ENCODE measurements at regions not wholly inside any gene's neighbourhood (a gene's known extent, or its start where the extent isn't known, plus 50 kb on each side); places are given as distances from the start of the nearest gene placed in this dataset.

DNA sequence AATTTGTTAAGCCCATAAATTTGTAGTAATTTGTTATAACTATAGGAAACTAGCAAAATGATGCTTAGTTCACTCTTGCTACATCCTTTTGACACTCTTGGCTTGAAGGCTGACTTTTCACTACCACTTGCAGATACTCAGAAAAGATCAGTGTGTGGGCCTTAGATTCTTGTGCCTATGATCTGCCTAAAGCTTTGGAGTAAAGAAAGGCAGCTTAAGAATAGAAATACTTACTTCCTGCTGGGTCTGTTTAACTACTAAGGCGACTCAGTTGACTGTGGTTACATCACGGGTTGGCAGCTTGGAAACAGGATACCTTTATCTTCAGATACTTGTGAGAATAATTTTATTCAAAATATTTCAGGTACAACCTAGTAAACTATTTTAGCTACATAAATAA is 201.4 kb upstream of the FMR1 start:
- Histone ChIP-seq H3K4me3 (ENCODE audit: low read length) (no peak overlapping the region), H3K27me3 (ENCODE audit: insufficient read depth, low read length) (peaks cover 50% of the 10 kb centered on the region), H3K27ac (ENCODE audit: low read length) (no peak overlapping the region), H3K9ac (ENCODE audit: low read depth, low read length) (no peak overlapping the region), H3K36me3 (ENCODE audit: insufficient read depth, low read depth, low read length) (no peaks in the 10 kb centered on the region), H3K9me3 (ENCODE audit: insufficient read depth, low read depth, low read length) (no peaks in the 10 kb centered on the region), H3K4me1 (ENCODE audit: insufficient read depth, low read length) (no peaks in the 10 kb centered on the region)

DNA sequence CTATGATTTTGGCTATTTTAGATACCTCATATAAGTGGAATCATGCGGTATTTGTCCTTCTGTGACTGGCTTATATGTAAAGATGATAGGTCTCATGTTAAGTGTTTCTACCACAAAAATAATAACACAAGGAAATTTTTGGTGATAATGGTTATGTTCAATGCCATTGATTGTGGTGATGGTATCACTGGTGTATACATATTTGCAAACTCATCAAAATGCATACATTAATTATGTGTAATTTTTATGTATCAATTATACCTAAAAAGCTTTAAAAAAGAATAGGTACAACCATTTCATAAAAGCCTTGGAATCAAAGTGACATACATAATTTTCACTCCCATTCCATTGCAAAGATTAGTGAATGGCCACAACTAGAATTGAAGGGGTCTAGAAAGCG is 178.3 kb upstream of the FMR1 start:
- Histone ChIP-seq H3K4me1 (ENCODE audit: insufficient read depth, low read length) (no peaks in the 10 kb centered on the region; the same call in 1 of the 2 replicates), H3K4me3 (ENCODE audit: low read length) (no peak overlapping the region), H3K36me3 (ENCODE audit: insufficient read depth, low read depth, low read length) (no peaks in the 10 kb centered on the region), H3K27ac (ENCODE audit: low read length) (no peak overlapping the region), H3K9me3 (ENCODE audit: insufficient read depth, low read depth, low read length) (no peaks in the 10 kb centered on the region), H3K27me3 (ENCODE audit: insufficient read depth, low read length) (no peaks in the 10 kb centered on the region), H3K9ac (ENCODE audit: low read depth, low read length) (no peak overlapping the region)

DNA sequence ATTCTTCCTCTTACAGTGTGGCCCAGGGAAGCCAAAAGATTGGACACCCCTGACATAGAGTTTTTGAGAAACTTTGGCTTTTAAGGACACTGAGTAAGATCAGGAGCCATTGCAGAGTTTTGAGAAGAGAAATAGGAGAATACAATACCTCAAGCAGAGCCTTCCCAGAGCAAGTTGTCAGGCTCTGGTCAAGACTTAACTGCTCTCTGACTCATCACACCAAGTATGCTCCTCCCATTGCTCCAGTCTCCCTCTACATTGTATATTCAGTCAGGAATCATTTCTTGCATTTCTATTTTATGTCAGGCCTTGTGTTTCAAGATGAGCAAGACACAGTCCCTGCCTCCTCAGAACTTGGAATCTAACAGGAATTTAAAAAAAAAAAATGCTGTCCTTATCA is 176.4 kb upstream of the FMR1 start:
- Histone ChIP-seq H3K4me3 (ENCODE audit: low read length) (no peak overlapping the region), H3K27me3 (ENCODE audit: insufficient read depth, low read length) (no peaks in the 10 kb centered on the region), H3K4me1 (ENCODE audit: insufficient read depth, low read length) (no peaks in the 10 kb centered on the region; the same call in 1 of the 2 replicates), H3K36me3 (ENCODE audit: insufficient read depth, low read depth, low read length) (no peaks in the 10 kb centered on the region), H3K9ac (ENCODE audit: low read depth, low read length) (no peak overlapping the region), H3K27ac (ENCODE audit: low read length) (no peak overlapping the region), H3K9me3 (ENCODE audit: insufficient read depth, low read depth, low read length) (no peaks in the 10 kb centered on the region)

DNA sequence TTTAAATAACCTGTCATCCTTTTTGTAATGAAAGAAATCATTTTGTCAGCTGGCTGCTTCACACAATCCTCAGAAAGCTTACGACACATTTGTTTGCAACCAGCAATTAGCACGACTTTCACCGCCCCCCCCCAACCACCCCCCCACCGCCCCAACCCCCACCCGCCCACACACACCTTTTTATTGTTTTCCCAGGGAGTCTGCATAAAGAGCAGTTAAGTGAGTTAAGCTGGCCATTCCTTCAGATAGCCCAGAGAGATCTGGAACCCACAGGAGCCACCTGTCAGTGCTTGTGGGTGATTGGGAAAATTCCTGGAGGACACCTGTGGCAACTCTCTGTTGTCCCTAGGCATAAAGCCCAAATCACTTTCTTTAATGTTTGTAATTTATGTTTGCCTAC is 175.7 kb upstream of the FMR1 start:
- Histone ChIP-seq H3K27me3 (ENCODE audit: insufficient read depth, low read length) (no peaks in the 10 kb centered on the region), H3K36me3 (ENCODE audit: insufficient read depth, low read depth, low read length) (no peaks in the 10 kb centered on the region), H3K9ac (ENCODE audit: low read depth, low read length) (no peak overlapping the region), H3K9me3 (ENCODE audit: insufficient read depth, low read depth, low read length) (no peaks in the 10 kb centered on the region), H3K4me3 (ENCODE audit: low read length) (no peak overlapping the region), H3K27ac (ENCODE audit: low read length) (no peak overlapping the region), H3K4me1 (ENCODE audit: insufficient read depth, low read length) (no peaks in the 10 kb centered on the region; the same call in 1 of the 2 replicates)

DNA sequence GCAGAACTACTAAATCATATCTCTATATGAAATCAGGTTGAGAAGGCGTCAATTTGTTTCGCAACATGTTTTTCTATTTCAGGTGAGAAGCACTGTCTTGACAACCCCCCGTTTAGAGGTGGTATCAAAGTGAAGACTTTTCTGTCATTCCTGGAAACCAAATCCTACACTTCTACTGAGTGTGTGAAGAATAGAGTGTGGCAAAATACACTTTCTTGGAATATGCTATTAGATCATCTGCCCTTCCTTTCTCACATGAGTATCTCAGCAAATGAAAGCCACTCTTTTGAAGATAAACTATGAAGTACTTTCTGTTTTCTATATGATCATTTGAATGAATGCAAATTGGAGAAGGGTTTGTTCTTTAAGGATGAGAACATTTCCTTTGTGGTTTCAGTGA is 174.0 kb upstream of the FMR1 start:
- Histone ChIP-seq H3K27me3 (ENCODE audit: insufficient read depth, low read length) (no peaks in the 10 kb centered on the region), H3K9ac (ENCODE audit: low read depth, low read length) (no peak overlapping the region), H3K9me3 (ENCODE audit: insufficient read depth, low read depth, low read length) (no peaks in the 10 kb centered on the region), H3K27ac (ENCODE audit: low read length) (no peak overlapping the region), H3K4me1 (ENCODE audit: insufficient read depth, low read length) (no peaks in the 10 kb centered on the region; the same call in 1 of the 2 replicates), H3K4me3 (ENCODE audit: low read length) (no peak overlapping the region), H3K36me3 (ENCODE audit: insufficient read depth, low read depth, low read length) (no peaks in the 10 kb centered on the region)

DNA sequence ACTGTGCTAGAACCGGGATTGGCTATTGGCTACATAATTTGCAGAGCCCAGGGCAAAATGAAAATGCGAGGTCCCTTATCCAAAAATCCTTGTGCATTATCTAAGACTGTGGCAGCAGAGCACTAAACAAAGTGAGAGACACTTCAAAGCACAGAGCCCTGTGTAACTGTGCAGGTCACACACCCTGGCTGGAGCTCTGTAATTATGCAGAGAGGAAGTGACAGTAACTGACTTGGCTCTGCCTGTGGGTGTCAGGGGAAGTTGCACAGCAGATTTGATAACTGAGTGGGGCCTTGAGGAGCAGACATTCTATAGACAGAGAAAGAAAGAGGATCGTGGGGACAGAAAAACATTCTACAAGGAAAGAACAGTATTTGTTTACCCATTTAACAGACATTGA is 173.5 kb upstream of the FMR1 start:
- Histone ChIP-seq H3K9me3 (ENCODE audit: insufficient read depth, low read depth, low read length) (no peaks in the 10 kb centered on the region), H3K4me3 (ENCODE audit: low read length) (no peak overlapping the region), H3K27ac (ENCODE audit: low read length) (no peak overlapping the region), H3K9ac (ENCODE audit: low read depth, low read length) (no peak overlapping the region), H3K36me3 (ENCODE audit: insufficient read depth, low read depth, low read length) (no peaks in the 10 kb centered on the region), H3K4me1 (ENCODE audit: insufficient read depth, low read length) (no peaks in the 10 kb centered on the region; the same call in 1 of the 2 replicates), H3K27me3 (ENCODE audit: insufficient read depth, low read length) (no peaks in the 10 kb centered on the region)

DNA sequence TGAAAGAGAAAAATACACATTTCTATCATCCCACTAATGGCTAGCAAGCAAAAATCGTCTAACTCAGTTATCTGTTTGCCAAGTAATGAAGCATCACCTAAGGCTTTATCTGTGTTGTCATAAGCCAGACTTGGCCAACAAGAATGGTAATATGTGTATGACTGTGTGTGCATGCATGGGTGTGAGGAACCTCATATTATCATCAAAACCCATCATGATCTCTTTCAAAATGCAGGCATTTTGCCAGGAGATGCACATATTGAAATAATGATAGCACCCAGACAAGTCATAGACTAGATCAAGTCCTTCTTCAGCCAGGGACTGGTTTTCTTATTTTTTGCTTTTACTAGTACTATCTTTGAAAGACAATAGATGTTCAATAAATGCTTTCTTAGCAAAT is 172.5 kb upstream of the FMR1 start:
- Histone ChIP-seq H3K36me3 (ENCODE audit: insufficient read depth, low read depth, low read length) (no peaks in the 10 kb centered on the region), H3K9ac (ENCODE audit: low read depth, low read length) (no peak overlapping the region), H3K4me3 (ENCODE audit: low read length) (no peak overlapping the region), H3K27me3 (ENCODE audit: insufficient read depth, low read length) (no peaks in the 10 kb centered on the region), H3K9me3 (ENCODE audit: insufficient read depth, low read depth, low read length) (no peaks in the 10 kb centered on the region), H3K27ac (ENCODE audit: low read length) (no peak overlapping the region), H3K4me1 (ENCODE audit: insufficient read depth, low read length) (no peaks in the 10 kb centered on the region; the same call in 1 of the 2 replicates)

DNA sequence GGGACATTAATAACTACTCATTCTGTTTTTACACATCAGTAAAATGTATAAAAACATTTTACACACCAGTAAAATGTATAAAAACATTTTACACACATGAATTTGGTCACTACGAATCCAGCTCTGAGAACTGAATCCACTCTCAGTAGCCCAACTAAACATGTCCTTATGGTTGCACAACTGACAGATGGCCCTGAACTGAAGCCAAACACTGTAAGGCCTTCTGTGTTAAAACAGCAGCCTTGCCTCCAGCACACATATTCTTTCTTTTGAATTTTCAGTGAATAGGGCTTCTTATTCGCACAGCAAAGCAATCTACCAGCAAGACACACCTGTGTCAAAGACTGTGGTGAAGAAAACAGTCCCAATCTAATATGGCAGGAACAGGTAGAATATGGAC is 169.9 kb upstream of the FMR1 start:
- Histone ChIP-seq H3K36me3 (ENCODE audit: insufficient read depth, low read depth, low read length) (no peaks in the 10 kb centered on the region), H3K27me3 (ENCODE audit: insufficient read depth, low read length) (no peaks in the 10 kb centered on the region), H3K27ac (ENCODE audit: low read length) (no peak overlapping the region), H3K4me3 (ENCODE audit: low read length) (no peak overlapping the region), H3K9ac (ENCODE audit: low read depth, low read length) (no peak overlapping the region), H3K9me3 (ENCODE audit: insufficient read depth, low read depth, low read length) (no peaks in the 10 kb centered on the region), H3K4me1 (ENCODE audit: insufficient read depth, low read length) (no peaks in the 10 kb centered on the region; the same call in 1 of the 2 replicates)

DNA sequence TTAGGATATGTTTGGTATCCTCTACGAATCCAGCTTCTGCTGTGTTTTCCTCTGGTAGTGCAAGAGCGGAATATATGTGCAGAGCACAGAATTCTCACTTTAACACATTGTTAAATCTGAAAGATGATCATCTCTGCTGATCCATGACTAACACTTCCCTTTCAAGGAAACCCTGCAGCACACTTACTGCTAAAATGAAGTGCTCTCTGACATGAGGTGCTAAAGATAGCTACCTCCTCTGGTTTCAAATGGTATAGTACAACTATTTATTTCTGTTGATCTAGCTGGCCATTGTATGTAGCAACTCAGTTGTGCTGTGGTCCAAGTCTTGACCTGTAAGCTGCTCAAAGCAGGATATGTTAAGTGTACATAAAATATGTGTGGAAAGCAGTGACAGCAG is 162.4 kb upstream of the FMR1 start:
- no peaks in the 10 kb centered on the region for H3K9me3 ChIP-seq (ENCODE audit: insufficient read depth, low read depth, low read length)
- no peak overlapping the region for H3K4me3 ChIP-seq (ENCODE audit: low read length)
- no peaks in the 10 kb centered on the region for H3K36me3 ChIP-seq (ENCODE audit: insufficient read depth, low read depth, low read length)
- H3K9ac ChIP-seq (ENCODE audit: low read depth, low read length): no peak overlapping the region
- no peaks in the 10 kb centered on the region for H3K27me3 ChIP-seq (ENCODE audit: insufficient read depth, low read length)
- no peaks in the 10 kb centered on the region; the same call in 1 of the 2 replicates for H3K4me1 ChIP-seq (ENCODE audit: insufficient read depth, low read length)
- H3K27ac ChIP-seq (ENCODE audit: low read length): no peak overlapping the region

DNA sequence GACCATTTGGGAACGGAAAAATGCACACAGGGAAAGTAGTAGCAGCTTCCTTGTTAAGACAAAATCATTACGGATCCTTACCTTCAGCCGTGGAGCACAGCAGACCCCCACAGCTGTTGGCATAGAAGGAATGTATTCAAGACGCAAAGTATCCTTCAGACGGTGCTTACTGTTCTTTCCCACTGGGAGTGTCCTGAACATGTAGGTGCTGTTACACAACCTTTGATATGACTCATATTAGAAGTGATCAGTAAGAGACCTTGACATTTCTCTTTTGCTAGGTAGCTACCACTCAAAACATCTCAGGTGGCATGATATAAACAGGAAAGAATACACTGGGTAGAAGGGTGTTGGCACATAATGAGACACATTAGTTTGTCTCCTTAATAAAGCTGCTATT is 154.0 kb upstream of the FMR1 start:
- no peaks in the 10 kb centered on the region for H3K36me3 ChIP-seq (ENCODE audit: insufficient read depth, low read depth, low read length)
- H3K4me1 ChIP-seq (ENCODE audit: insufficient read depth, low read length): no peaks in the 10 kb centered on the region
- no peak overlapping the region for H3K4me3 ChIP-seq (ENCODE audit: low read length)
- H3K27ac ChIP-seq (ENCODE audit: low read length): no peak overlapping the region
- H3K9ac ChIP-seq (ENCODE audit: low read depth, low read length): no peak overlapping the region
- H3K27me3 ChIP-seq (ENCODE audit: insufficient read depth, low read length): no peaks in the 10 kb centered on the region
- H3K9me3 ChIP-seq (ENCODE audit: insufficient read depth, low read depth, low read length): no peaks in the 10 kb centered on the region

DNA sequence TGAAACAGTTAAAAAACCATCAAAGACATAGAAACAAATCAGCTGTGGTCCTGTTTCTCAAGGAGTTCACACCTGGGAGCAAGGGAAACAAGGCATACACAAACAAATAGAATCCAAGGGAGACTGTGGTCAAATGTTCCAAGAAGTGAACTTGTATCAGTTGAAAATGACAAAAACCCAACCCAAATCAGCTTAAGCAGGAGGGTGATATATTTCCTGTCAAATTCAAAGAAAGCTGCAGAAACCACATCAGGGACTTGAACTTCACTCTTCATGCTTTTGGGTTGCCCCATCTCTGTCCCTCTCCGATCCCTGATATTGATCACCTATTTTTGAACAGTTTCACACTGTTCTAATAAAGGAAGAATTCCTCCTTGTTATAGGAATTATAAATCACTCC is 148.6 kb upstream of the FMR1 start:
- H3K36me3 ChIP-seq (ENCODE audit: insufficient read depth, low read depth, low read length): no peaks in the 10 kb centered on the region

DNA sequence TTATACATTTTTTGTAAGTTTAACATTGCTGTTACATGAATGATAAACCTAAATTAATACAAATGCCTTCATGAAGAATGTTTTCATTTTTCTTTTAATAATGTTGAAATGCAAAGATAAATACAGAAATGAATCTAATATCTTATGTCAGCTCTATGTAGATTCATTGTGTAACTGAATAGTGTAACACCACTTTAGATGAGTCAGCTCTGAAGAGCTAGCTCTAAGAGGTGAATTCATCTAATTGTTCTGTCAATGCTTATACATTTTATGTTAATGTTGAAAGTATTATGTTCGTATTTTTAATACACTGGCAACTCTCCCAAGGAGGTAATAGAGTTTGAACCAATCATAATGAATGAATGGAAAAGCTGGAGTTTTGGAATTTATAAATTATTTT is 146.9 kb upstream of the FMR1 start:
- H3K27ac ChIP-seq (ENCODE audit: low read length): no peak overlapping the region
- no peaks in the 10 kb centered on the region for H3K4me1 ChIP-seq (ENCODE audit: insufficient read depth, low read length)
- no peak overlapping the region for H3K4me3 ChIP-seq (ENCODE audit: low read length)
- no peak overlapping the region for H3K9ac ChIP-seq (ENCODE audit: low read depth, low read length)
- no peaks in the 10 kb centered on the region for H3K27me3 ChIP-seq (ENCODE audit: insufficient read depth, low read length)
- no peaks in the 10 kb centered on the region for H3K9me3 ChIP-seq (ENCODE audit: insufficient read depth, low read depth, low read length)
- no peaks in the 10 kb centered on the region for H3K36me3 ChIP-seq (ENCODE audit: insufficient read depth, low read depth, low read length)

More for the DNA sequence above, 148.6 kb upstream of the FMR1 start:
- Histone ChIP-seq H3K27ac (ENCODE audit: low read length) (no peak overlapping the region), H3K9ac (ENCODE audit: low read depth, low read length) (no peak overlapping the region), H3K4me1 (ENCODE audit: insufficient read depth, low read length) (no peaks in the 10 kb centered on the region), H3K4me3 (ENCODE audit: low read length) (no peak overlapping the region), H3K9me3 (ENCODE audit: insufficient read depth, low read depth, low read length) (no peaks in the 10 kb centered on the region), H3K27me3 (ENCODE audit: insufficient read depth, low read length) (no peaks in the 10 kb centered on the region)

DNA sequence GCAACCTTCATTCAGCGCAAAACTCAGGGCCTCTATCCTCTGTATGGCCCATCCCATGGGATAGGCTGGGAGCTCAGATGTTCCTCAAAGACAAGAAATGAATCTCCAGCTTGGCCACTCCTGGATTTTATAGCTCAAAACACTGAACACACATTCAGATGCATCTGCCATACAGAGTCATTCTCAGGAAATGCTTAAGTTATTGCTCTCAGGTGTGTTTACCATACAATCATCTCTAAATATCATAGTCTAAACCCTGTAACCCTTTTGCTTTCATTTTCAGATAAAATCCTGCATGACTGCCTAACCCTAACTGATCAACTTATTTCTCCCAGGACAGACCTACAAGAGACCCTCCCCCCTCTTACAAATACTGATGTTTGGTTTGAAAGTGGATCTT is 140.9 kb upstream of the FMR1 start:
- Histone ChIP-seq H3K4me1 (ENCODE audit: insufficient read depth, low read length) (no peaks in the 10 kb centered on the region), H3K27ac (ENCODE audit: low read length) (no peak overlapping the region), H3K4me3 (ENCODE audit: low read length) (no peak overlapping the region), H3K9me3 (ENCODE audit: insufficient read depth, low read depth, low read length) (no peaks in the 10 kb centered on the region), H3K27me3 (ENCODE audit: insufficient read depth, low read length) (no peaks in the 10 kb centered on the region), H3K9ac (ENCODE audit: low read depth, low read length) (no peak overlapping the region), H3K36me3 (ENCODE audit: insufficient read depth, low read depth, low read length) (no peaks in the 10 kb centered on the region)
